H1 (cell line): ENCODE measurements at regions not wholly inside any gene's neighbourhood (a gene's known extent, or its start where the extent isn't known, plus 50 kb on each side); places are given as distances from the start of the nearest gene placed in this dataset.

Experiments
- CTCF ChIA-PET: fragments of 300-600 bp; sonication (Branson Sonifier 250); formaldehyde crosslinking; loops from one replicate; lab custom pipeline; 2021; ENCODE audit not compliant: partially characterized antibody; lab: Charles Lee
- POLR2A ChIA-PET: fragments of 300-600 bp; sonication (Branson Sonifier 250); formaldehyde crosslinking; loops from one replicate; lab custom pipeline; 2021; ENCODE audit warnings: inconsistent platforms; ENCODE audit not compliant: partially characterized antibody; lab: Charles Lee
- DNase-seq, 2 experiments: peaks; one replicate each; pipeline versions ENCODE4 v3.0.0 to v3.0.0-alpha.2; 2010 to 2022; ENCODE audit warnings: low spot score in 2 of 2, low read depth in 1 of 2, mixed read lengths in 1 of 2
- FAIRE-seq: peaks from 2 replicates; lab custom pipeline; 2011; peaks lifted over from hg19 to GRCh38; lab: Jason Lieb, UNC
- H2AFZ ChIP-seq: 2 replicates; pipeline ENCODE4 v1.8.1; 2012; ENCODE audit warnings: low read length, inconsistent platforms
- H2AK5ac ChIP-seq: 2 replicates; pipeline ENCODE4 v1.6.1; 2013; ENCODE audit warnings: low read depth, low read length
- H2BK120ac ChIP-seq: replicated peaks from 2 replicates; pipeline ENCODE3; 2013; ENCODE audit warnings: low read depth, low read length, inconsistent platforms
- H2BK12ac ChIP-seq: 2 replicates; pipeline ENCODE4 v1.6.1; 2013; ENCODE audit warnings: low read depth, low read length
- H2BK15ac ChIP-seq: 2 replicates; pipeline ENCODE4 v1.6.1; 2013; ENCODE audit warnings: low read length
- H2BK20ac ChIP-seq: 2 replicates; pipeline ENCODE4 v1.6.1; 2013; ENCODE audit warnings: low read length
- H2BK5ac ChIP-seq: 2 replicates; pipeline ENCODE4 v1.6.1; 2013; ENCODE audit warnings: low read depth, low read length
- H3K14ac ChIP-seq: 2 replicates; pipeline ENCODE4 v1.6.1; 2013; ENCODE audit warnings: inconsistent platforms; ENCODE audit not compliant: insufficient read length
- H3K18ac ChIP-seq: 2 replicates; pipeline ENCODE4 v1.6.1; 2013; ENCODE audit warnings: low read length; ENCODE audit errors: extremely low read depth
- H3K23ac ChIP-seq: 2 replicates; pipeline ENCODE4 v1.6.1; 2013; ENCODE audit warnings: inconsistent platforms; ENCODE audit not compliant: insufficient read length
- H3K23me2 ChIP-seq: 2 replicates; pipeline ENCODE4 v1.6.1; 2013; ENCODE audit warnings: low read depth, low read length
- H3K27ac ChIP-seq: 2 replicates; pipeline ENCODE4 v1.6.1; 2011; ENCODE audit warnings: low read depth, low read length, inconsistent platforms
- H3K27me3 ChIP-seq, 4 experiments: replicated peaks in 1 of 4; 1 replicate in 1 of 4; 2 replicates in 3 of 4; pipeline versions ENCODE4 v1.6.1 to v1.8.1; 2011 to 2013; ENCODE audit warnings: low read length in 3 of 4, mild to moderate bottlenecking in 3 of 4, inconsistent platforms in 2 of 4, mixed read lengths in 2 of 4, moderate library complexity in 1 of 4; ENCODE audit not compliant: control insufficient read depth in 3 of 4, insufficient read depth in 3 of 4; ENCODE audit errors: extremely low read depth in 1 of 4
- H3K36me3 ChIP-seq, 4 experiments: 2 replicates each; pipeline versions ENCODE4 v1.6.1 to v1.8.1; 2011 to 2013; ENCODE audit warnings: mild to moderate bottlenecking in 4 of 4, low read length in 3 of 4, moderate library complexity in 2 of 4, control low read depth in 1 of 4, inconsistent platforms in 1 of 4; ENCODE audit not compliant: insufficient read depth in 4 of 4, control insufficient read depth in 2 of 4
- H3K4ac ChIP-seq: replicated peaks from 2 replicates; pipeline ENCODE3; 2013; ENCODE audit warnings: low read length, low read depth, mixed read lengths, inconsistent platforms; ENCODE audit not compliant: insufficient read length
- H3K4me1 ChIP-seq, 4 experiments: replicated peaks in 1 of 4; 1 replicate in 1 of 4; 2 replicates in 3 of 4; pipeline versions ENCODE4 v1.6.1 to v1.8.1; 2011 to 2013; ENCODE audit warnings: low read length in 3 of 4, inconsistent platforms in 2 of 4, mixed read lengths in 1 of 4; ENCODE audit not compliant: insufficient read depth in 4 of 4, control insufficient read depth in 3 of 4
- H3K4me2 ChIP-seq, 2 experiments: 2 replicates each; pipeline versions ENCODE4 v1.6.1 to v1.8.1; 2011 to 2013; ENCODE audit warnings: low read depth in 2 of 2, low read length in 2 of 2, control low read depth in 1 of 2, inconsistent platforms in 1 of 2, mild to moderate bottlenecking in 1 of 2; ENCODE audit not compliant: insufficient read depth in 1 of 2
- H3K4me3 ChIP-seq, 4 experiments: fragments of 200-600, 300-600 bp in 1 of 4; sonication (generic), shearing (Covaris generic), sonication (Bioruptor Twin) in 1 of 4; 2 replicates each; pipeline versions ENCODE4 v1.5.1 to v1.8.1; 2011 to 2016; ENCODE audit warnings: low read length in 4 of 4, low read depth in 3 of 4, control low read depth in 2 of 4, inconsistent platforms in 2 of 4, mild to moderate bottlenecking in 2 of 4, mixed read lengths in 1 of 4, moderate library complexity in 1 of 4; ENCODE audit not compliant: insufficient read depth in 2 of 4; ENCODE audit errors: extremely low read depth in 1 of 4
- H3K56ac ChIP-seq: replicated peaks from 2 replicates; pipeline ENCODE3; 2013; ENCODE audit warnings: low read depth, mild to moderate bottlenecking, mixed read lengths, low read length, inconsistent platforms; ENCODE audit not compliant: insufficient read length
- H3K79me1 ChIP-seq: 2 replicates; pipeline ENCODE4 v1.6.1; 2013; ENCODE audit warnings: low read depth, low read length, control low read depth
- H3K79me2 ChIP-seq, 2 experiments: 2 replicates each; pipeline versions ENCODE4 v1.6.1 to v1.8.1; 2012 to 2013; ENCODE audit warnings: low read length in 2 of 2, mild to moderate bottlenecking in 2 of 2, inconsistent platforms in 1 of 2; ENCODE audit not compliant: insufficient read depth in 2 of 2, control insufficient read depth in 1 of 2
- H3K9ac ChIP-seq, 4 experiments: replicated peaks in 1 of 4; 1 replicate in 1 of 4; 2 replicates in 3 of 4; pipeline versions ENCODE4 v1.6.1 to v1.8.1; 2011 to 2013; ENCODE audit warnings: low read depth in 3 of 4, low read length in 3 of 4, control low read depth in 2 of 4, mild to moderate bottlenecking in 2 of 4, moderate library complexity in 2 of 4, inconsistent platforms in 1 of 4; ENCODE audit errors: extremely low read depth in 1 of 4
- H3K9me3 ChIP-seq, 2 experiments: 2 replicates each; pipeline versions ENCODE4 v1.6.1 to v1.8.1; 2012 to 2013; ENCODE audit warnings: mild to moderate bottlenecking in 2 of 2, moderate library complexity in 2 of 2, control low read depth in 1 of 2, inconsistent platforms in 1 of 2, low read depth in 1 of 2, low read length in 1 of 2, mixed read lengths in 1 of 2; ENCODE audit not compliant: insufficient read depth in 2 of 2
- H4K20me1 ChIP-seq, 2 experiments: replicated peaks in 1 of 2; 2 replicates each; pipeline versions ENCODE3 to v1.8.1; 2011 to 2013; ENCODE audit warnings: inconsistent platforms in 2 of 2, low read length in 2 of 2, mild to moderate bottlenecking in 1 of 2; ENCODE audit not compliant: insufficient read depth in 2 of 2, control insufficient read depth in 1 of 2
- H4K5ac ChIP-seq: 2 replicates; pipeline ENCODE4 v1.6.1; 2013; ENCODE audit warnings: low read length, low read depth, mixed read lengths, inconsistent platforms; ENCODE audit not compliant: insufficient read length
- H4K8ac ChIP-seq: 2 replicates; pipeline ENCODE4 v1.8.0; 2013; ENCODE audit warnings: mild to moderate bottlenecking, moderate library complexity, low read length, inconsistent platforms; ENCODE audit not compliant: insufficient read depth; ENCODE audit errors: extremely low read depth
- H4K91ac ChIP-seq: replicated peaks from 2 replicates; pipeline ENCODE3; 2013; ENCODE audit warnings: low read length, mixed read lengths, inconsistent platforms; ENCODE audit not compliant: insufficient read length
- BACH1 ChIP-seq: IDR thresholded peaks from 2 replicates; pipeline ENCODE4 v1.6.1; 2012; ENCODE audit warnings: low read length, improper control_type of control experiment
- BCL11A ChIP-seq, 2 experiments: IDR thresholded peaks; one replicate each; pipeline ENCODE4 v1.6.1; 2011; ENCODE audit warnings: low read depth in 2 of 2, low read length in 2 of 2, mild to moderate bottlenecking in 2 of 2
- CTBP2 ChIP-seq: IDR thresholded peaks from 2 replicates; pipeline ENCODE4 v1.7.0; 2011; ENCODE audit warnings: borderline replicate concordance, mild to moderate bottlenecking, moderate library complexity, mixed read lengths, low read length; ENCODE audit not compliant: insufficient read depth, insufficient read length
- POU5F1 ChIP-seq: IDR thresholded peaks from 2 replicates; pipeline ENCODE4 v1.6.1; 2011; ENCODE audit warnings: low read depth, mild to moderate bottlenecking, low read length, moderate library complexity
- SIRT6 ChIP-seq: IDR thresholded peaks from one replicate; pipeline ENCODE4 v1.7.1; 2012; ENCODE audit warnings: low read length, inconsistent platforms
- SUZ12 ChIP-seq: fragments of 200-600 bp; sonication (generic); IDR thresholded peaks from 2 replicates; pipeline ENCODE4 v1.6.1; 2012; ENCODE audit warnings: mild to moderate bottlenecking, inconsistent platforms, low read length, moderate library complexity, mixed read lengths
- YY1 ChIP-seq: IDR thresholded peaks from 2 replicates; pipeline ENCODE4 v1.6.1; 2011; ENCODE audit warnings: low read depth, mild to moderate bottlenecking, low read length
- WGBS, 2 experiments: shearing (Covaris generic) in 1 of 2; methylation state at CpG; one replicate each; pipeline versions ENCODE4 v1.1.6 to v1.1.7; 2013 to 2015; ENCODE audit warnings: low lambda C conversion rate in 2 of 2, mixed read lengths in 2 of 2, inconsistent platforms in 1 of 2, low coverage in 1 of 2, missing lambda C conversion rate in 1 of 2; ENCODE audit not compliant: insufficient replicate concordance in 2 of 2, insufficient coverage in 1 of 2, insufficient read length in 1 of 2; ENCODE audit errors: extremely low coverage in 1 of 2, missing lambda C conversion rate in 1 of 2; 5-methylcytosine and 5-hydroxymethylcytosine counted together
- TF ChIP-seq, protein P1 (sequence below), 3 experiments: IDR thresholded peaks; 1 replicate in 2 of 3; 2 replicates in 1 of 3; pipeline versions ENCODE4 v1.5.1 to v1.6.1; 2011; ENCODE audit warnings: low read length in 3 of 3, mild to moderate bottlenecking in 3 of 3, inconsistent platforms in 2 of 3, low read depth in 1 of 3, moderate library complexity in 1 of 3; ENCODE audit not compliant: insufficient read depth in 1 of 3; ENCODE audit errors: control extremely low read depth in 1 of 3
- TF ChIP-seq, protein P2 (sequence below): IDR thresholded peaks from 2 replicates; pipeline ENCODE4 v1.6.1; 2012; ENCODE audit warnings: inconsistent platforms

DNA sequence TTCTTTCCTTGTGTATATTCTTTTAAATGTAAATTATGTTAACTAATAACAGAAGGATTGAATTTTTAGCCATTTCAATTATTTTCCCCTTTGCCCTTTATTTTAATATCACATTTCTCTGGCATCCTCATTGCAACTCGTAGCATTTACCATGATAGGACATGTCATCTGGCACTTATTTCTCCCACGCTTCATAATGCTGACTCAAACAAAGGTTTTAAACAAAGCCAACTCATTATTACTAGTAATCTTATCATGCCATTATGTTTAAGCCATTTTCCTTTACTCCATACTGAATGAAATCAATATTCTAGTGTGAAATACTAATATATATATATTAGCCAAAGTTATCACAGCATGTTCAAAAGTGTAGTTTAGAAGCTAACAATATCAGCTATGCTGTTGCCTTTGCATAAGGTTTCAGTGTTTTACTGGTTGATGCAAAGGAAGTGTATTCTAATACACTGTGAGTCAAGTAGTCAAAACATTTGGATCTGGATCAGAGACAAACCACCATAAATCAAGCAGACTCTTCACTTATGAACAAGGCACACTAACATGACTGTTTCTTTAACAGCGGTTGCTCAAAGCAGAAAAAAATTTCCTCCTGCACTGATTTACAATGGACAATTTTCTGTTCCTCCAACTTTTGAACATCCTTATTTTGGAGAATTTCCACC lies 281.6 kb downstream of the SLC7A11 start:
- Histone ChIP-seq H3K4me2 (no peak overlapping the region), H2BK120ac (no peak overlapping the region), H3K23ac (no peak overlapping the region), H3K79me2 (no peaks in the 10 kb centered on the region), H4K5ac (no peak overlapping the region), H3K79me1 (no peaks in the 10 kb centered on the region), H3K27me3 (no peaks in the 10 kb centered on the region), H3K4me3 (no peak overlapping the region), H3K4me1 (no peaks in the 10 kb centered on the region), H2AK5ac (no peak overlapping the region), H3K27ac (no peak overlapping the region), H2BK15ac (no peak overlapping the region), H3K23me2 (no peaks in the 10 kb centered on the region; the same call in 1 of the 2 replicates), H4K91ac (no peak overlapping the region), H3K18ac (no peak overlapping the region), H2AFZ (0 out of 2 replicates have a peak overlapping the region, but pooled peaks have one; percentile 47), H3K9ac (no peak overlapping the region), H3K36me3 (no peaks in the 10 kb centered on the region), H2BK12ac (no peak overlapping the region), H4K20me1 (no peaks in the 10 kb centered on the region), H4K8ac (no peak overlapping the region), H3K14ac (no peak overlapping the region), H3K4ac (no peak overlapping the region), H3K9me3 (no peaks in the 10 kb centered on the region), H2BK5ac (no peak overlapping the region), H3K56ac (no peak overlapping the region), H2BK20ac (no peak overlapping the region)
- TF ChIP-seq SUZ12 (no peak), CTBP2 (no peak), YY1 (no peak), BACH1 (no peak), BCL11A (IDR thresholded peaks at IDR 0.05; ENCODE audit: low read depth in 2 of 2, low read length in 2 of 2) (no peak), POU5F1 (no peak), SIRT6 (no peak)
- TF ChIP-seq, protein P1, sequence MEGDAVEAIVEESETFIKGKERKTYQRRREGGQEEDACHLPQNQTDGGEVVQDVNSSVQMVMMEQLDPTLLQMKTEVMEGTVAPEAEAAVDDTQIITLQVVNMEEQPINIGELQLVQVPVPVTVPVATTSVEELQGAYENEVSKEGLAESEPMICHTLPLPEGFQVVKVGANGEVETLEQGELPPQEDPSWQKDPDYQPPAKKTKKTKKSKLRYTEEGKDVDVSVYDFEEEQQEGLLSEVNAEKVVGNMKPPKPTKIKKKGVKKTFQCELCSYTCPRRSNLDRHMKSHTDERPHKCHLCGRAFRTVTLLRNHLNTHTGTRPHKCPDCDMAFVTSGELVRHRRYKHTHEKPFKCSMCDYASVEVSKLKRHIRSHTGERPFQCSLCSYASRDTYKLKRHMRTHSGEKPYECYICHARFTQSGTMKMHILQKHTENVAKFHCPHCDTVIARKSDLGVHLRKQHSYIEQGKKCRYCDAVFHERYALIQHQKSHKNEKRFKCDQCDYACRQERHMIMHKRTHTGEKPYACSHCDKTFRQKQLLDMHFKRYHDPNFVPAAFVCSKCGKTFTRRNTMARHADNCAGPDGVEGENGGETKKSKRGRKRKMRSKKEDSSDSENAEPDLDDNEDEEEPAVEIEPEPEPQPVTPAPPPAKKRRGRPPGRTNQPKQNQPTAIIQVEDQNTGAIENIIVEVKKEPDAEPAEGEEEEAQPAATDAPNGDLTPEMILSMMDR (IDR thresholded peaks at IDR 0.05; ENCODE audit: control extremely low read depth in 1 of 3, insufficient read depth in 1 of 3, low read depth in 1 of 3, low read length in 3 of 3): no peak
- TF ChIP-seq, protein P2, sequence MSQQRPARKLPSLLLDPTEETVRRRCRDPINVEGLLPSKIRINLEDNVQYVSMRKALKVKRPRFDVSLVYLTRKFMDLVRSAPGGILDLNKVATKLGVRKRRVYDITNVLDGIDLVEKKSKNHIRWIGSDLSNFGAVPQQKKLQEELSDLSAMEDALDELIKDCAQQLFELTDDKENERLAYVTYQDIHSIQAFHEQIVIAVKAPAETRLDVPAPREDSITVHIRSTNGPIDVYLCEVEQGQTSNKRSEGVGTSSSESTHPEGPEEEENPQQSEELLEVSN: no peak
- WGBS, 2 experiments: 92% methylated on average over 3 of the region's 3 CpGs; no CpG with 5 or more reads in 1 of the 2 experiments
- DNase-seq (no peak), FAIRE-seq (no peak)
- POLR2A ChIA-PET: no interaction called here
- CTCF ChIA-PET: interaction anchor here (0.7 to 1.4 kb wide), 2 partner anchors 11 to 226 kb away, joined by 3 to 4 read pairs; no protein-coding TSS in a partner anchor
